OCI-LY1 (cell line): ENCODE measurements at regions not wholly inside any gene's neighbourhood (a gene's known extent, or its start where the extent isn't known, plus 50 kb on each side); places are given as distances from the start of the nearest gene placed in this dataset.

Source experiments
- H2AFZ ChIP-seq: fragments of 200-600 bp; sonication (generic), shearing (Covaris generic); 2 replicates; pipeline ENCODE4 v1.6.0; 2014; ENCODE audit warnings: antibody characterized with exemption, mild to moderate bottlenecking, low read length
- H3F3A ChIP-seq: fragments of 200-600 bp; sonication (generic), shearing (Covaris generic); 2 replicates; pipeline ENCODE4 v1.6.0; 2014; ENCODE audit warnings: mild to moderate bottlenecking, antibody characterized with exemption, low read length, moderate library complexity; ENCODE audit not compliant: insufficient read depth
- H3K27ac ChIP-seq: fragments of 200-600 bp; sonication (generic); 2 replicates; pipeline ENCODE4 v1.5.1; 2014; ENCODE audit warnings: low read length, mixed run types, mild to moderate bottlenecking, low read depth; ENCODE audit not compliant: poor library complexity, severe bottlenecking
- H3K27me3 ChIP-seq: fragments of 200-600 bp; sonication (generic); 2 replicates; pipeline ENCODE4 v1.6.0; 2014; ENCODE audit warnings: antibody characterized with exemption, mild to moderate bottlenecking, low read length, moderate library complexity; ENCODE audit not compliant: insufficient read depth
- H3K36me3 ChIP-seq: fragments of 200-600 bp; sonication (generic); 2 replicates; pipeline ENCODE4 v1.6.1; 2014; ENCODE audit warnings: mild to moderate bottlenecking, antibody characterized with exemption, low read length, moderate library complexity, mixed read lengths; ENCODE audit not compliant: insufficient read depth
- H3K4me1 ChIP-seq: fragments of 200-600 bp; sonication (generic); 2 replicates; pipeline ENCODE4 v1.5.1; 2014; ENCODE audit warnings: mild to moderate bottlenecking, low read length, moderate library complexity; ENCODE audit not compliant: insufficient read depth, severe bottlenecking
- H3K4me2 ChIP-seq: fragments of 200-600 bp; sonication (generic), shearing (Covaris generic); 2 replicates; pipeline ENCODE4 v1.6.1; 2014; ENCODE audit warnings: low read length
- H3K4me3 ChIP-seq: fragments of 200-600 bp; sonication (generic); 2 replicates; pipeline ENCODE4 v1.5.1; 2014; ENCODE audit warnings: low read length, low read depth, mild to moderate bottlenecking, mixed read lengths; ENCODE audit not compliant: poor library complexity, severe bottlenecking
- H3K79me2 ChIP-seq: fragments of 200-600 bp; shearing (Covaris generic); 2 replicates; pipeline ENCODE4 v1.6.1; 2016; ENCODE audit warnings: mixed run types, low read length, mixed read lengths; ENCODE audit not compliant: insufficient read depth
- H3K9ac ChIP-seq: fragments of 200-600 bp; sonication (generic), shearing (Covaris generic); 2 replicates; pipeline ENCODE4 v1.6.1; 2014; ENCODE audit warnings: mild to moderate bottlenecking, low read length, mixed read lengths
- H3K9me2 ChIP-seq: fragments of 200-600 bp; sonication (generic), shearing (Covaris generic); 2 replicates; pipeline ENCODE4 v1.6.1; 2014; ENCODE audit warnings: low read depth, mild to moderate bottlenecking, low read length, mixed read lengths
- H3K9me3 ChIP-seq: fragments of 200-600 bp; shearing (Covaris generic); 2 replicates; pipeline ENCODE4 v1.6.1; 2014; ENCODE audit warnings: low read length, mixed read lengths
- H4K20me1 ChIP-seq: fragments of 200-600 bp; sonication (generic), shearing (Covaris generic); 2 replicates; pipeline ENCODE4 v1.6.0; 2016; ENCODE audit warnings: mild to moderate bottlenecking, low read length; ENCODE audit not compliant: insufficient read depth
- CTCF ChIP-seq: fragments of 200-600 bp; sonication (generic), shearing (Covaris generic); IDR thresholded peaks from 2 replicates; pipeline ENCODE4 v1.5.1; 2017; ENCODE audit warnings: mild to moderate bottlenecking, antibody characterized with exemption, low read length, moderate library complexity, mixed read lengths
- EZH2 ChIP-seq: fragments of 200-600 bp; sonication (generic), shearing (Covaris generic); IDR thresholded peaks from 2 replicates; pipeline ENCODE4 v1.8.0; 2017; ENCODE audit warnings: borderline replicate concordance, mixed run types, mild to moderate bottlenecking, antibody characterized with exemption, low read length, moderate library complexity, mixed read lengths

GRCh38 chr4:66062921-66063320, 392.6 kb upstream of the EPHA5 start:
- Histone ChIP-seq H3K9ac (no peak overlapping the region), H3K36me3 (no peaks in the 10 kb centered on the region), H4K20me1 (no peaks in the 10 kb centered on the region), H3K27me3 (no peaks in the 10 kb centered on the region), H3K4me1 (no peaks in the 10 kb centered on the region), H3K4me2 (no peak overlapping the region), H3K9me3 (no peaks in the 10 kb centered on the region), H3F3A (no peaks in the 10 kb centered on the region), H3K27ac (no peak overlapping the region), H3K9me2 (no peaks in the 10 kb centered on the region), H3K79me2 (no peaks in the 10 kb centered on the region), H3K4me3 (no peak overlapping the region), H2AFZ (no peak overlapping the region)
- TF ChIP-seq EZH2 (no peak), CTCF (no peak)

- Histone ChIP-seq H3K9me3 (no peaks in the 10 kb centered on the region), H2AFZ (no peak overlapping the region), H3K27ac (no peak overlapping the region), H3K27me3 (no peaks in the 10 kb centered on the region), H3K79me2 (no peaks in the 10 kb centered on the region), H3F3A (no peaks in the 10 kb centered on the region), H3K9ac (no peak overlapping the region), H3K36me3 (no peaks in the 10 kb centered on the region), H3K9me2 (no peaks in the 10 kb centered on the region), H3K4me3 (no peak overlapping the region), H3K4me2 (no peak overlapping the region), H4K20me1 (no peaks in the 10 kb centered on the region), H3K4me1 (no peaks in the 10 kb centered on the region)
- TF ChIP-seq CTCF = no peak
- no peak for TF ChIP-seq EZH2
These were observed 391.8 kb upstream of the EPHA5 start for GRCh38 chr4:66062044-66062443.

DNA sequence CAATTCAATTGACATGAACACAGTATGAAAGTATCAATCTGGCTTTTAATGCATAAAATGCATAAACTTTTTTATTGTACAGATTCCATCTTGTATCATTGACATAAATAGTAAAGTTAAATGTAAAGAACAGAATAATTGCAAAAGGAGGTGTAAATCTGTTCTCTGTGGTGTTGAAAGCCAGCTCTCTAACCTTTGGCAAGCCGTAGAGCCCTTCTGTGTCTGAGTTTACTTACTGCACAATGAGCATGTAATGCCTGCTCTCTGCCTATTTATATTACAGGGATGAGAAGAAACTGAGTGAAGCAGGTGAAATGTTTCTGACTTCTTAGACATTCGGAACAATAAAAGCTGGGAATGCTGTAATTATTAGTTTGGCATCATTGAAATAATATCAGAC, 389.3 kb upstream of the EPHA5 start:
- Histone ChIP-seq H3K9ac (no peak overlapping the region), H3K27me3 (no peaks in the 10 kb centered on the region), H2AFZ (no peak overlapping the region), H3K9me3 (no peaks in the 10 kb centered on the region), H3K27ac (no peak overlapping the region), H3K4me1 (no peaks in the 10 kb centered on the region), H3K4me3 (no peak overlapping the region), H3F3A (no peaks in the 10 kb centered on the region), H3K79me2 (no peaks in the 10 kb centered on the region), H4K20me1 (no peaks in the 10 kb centered on the region), H3K4me2 (no peak overlapping the region), H3K9me2 (no peaks in the 10 kb centered on the region), H3K36me3 (no peaks in the 10 kb centered on the region)
- TF ChIP-seq CTCF (no peak), EZH2 (no peak)
